ENCODE measurements at regions not wholly inside any gene's neighbourhood (a gene's known extent, or its start where the extent isn't known, plus 50 kb on each side); places are given as distances from the start of the nearest gene placed in this dataset.

DNA sequence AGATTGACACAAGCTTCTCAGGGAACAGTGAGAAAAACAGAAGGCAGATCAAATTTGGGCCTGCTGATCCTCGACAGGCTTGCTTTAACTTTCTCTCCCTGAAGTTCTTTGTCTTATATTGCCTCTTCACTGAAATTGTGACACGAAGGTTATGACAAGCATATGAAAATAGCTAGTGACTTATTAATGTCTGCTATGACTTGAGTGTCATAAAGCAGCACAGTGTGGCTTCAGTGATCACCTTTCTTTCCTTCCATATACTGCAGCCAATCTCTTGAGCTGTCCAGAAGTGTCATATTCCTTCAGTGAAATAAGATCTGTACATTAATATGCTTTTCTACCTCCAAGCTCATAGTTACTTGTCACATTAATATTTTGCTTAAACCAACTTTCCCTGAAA is 870.2 kb downstream of the C4orf33 start:
- Histone ChIP-seq H3K27ac (no peak overlapping the region), H3K27me3 (no peaks in the 10 kb centered on the region), H3K4me1 (ENCODE audit: insufficient read depth) (no peaks in the 10 kb centered on the region), H3K9me3 (ENCODE audit: low read depth) (no peaks in the 10 kb centered on the region), H3K4me3 (no peak overlapping the region), H3K4me2 (no peak overlapping the region), H2AFZ (no peak overlapping the region), H3K79me2 (no peaks in the 10 kb centered on the region), H4K20me1 (ENCODE audit: insufficient read depth, poor library complexity, severe bottlenecking) (no peaks in the 10 kb centered on the region), H3K36me3 (replicated peaks; ENCODE audit: insufficient read depth, low read depth) (no peaks in the 10 kb centered on the region), H3K9me2 (replicated peaks; ENCODE audit: insufficient read depth) (no peaks in the 10 kb centered on the region)
- WGBS (ENCODE audit: low lambda C conversion rate, missing lambda C conversion rate) = 56% methylated on average over 2 of the region's 2 CpGs
- DNase-seq (ENCODE audit: low spot score) = no peak
- TF ChIP-seq EZH2 (IDR thresholded peaks at IDR 0.05; ENCODE audit: borderline replicate concordance) = no peak
- TF ChIP-seq CTCF (IDR thresholded peaks at IDR 0.05; ENCODE audit: poor library complexity) = no peak
- TF ChIP-seq EZH2phosphoT487 (IDR thresholded peaks at IDR 0.05; ENCODE audit: low read depth, severe bottlenecking, unreplicated experiment) = no peak

DNA sequence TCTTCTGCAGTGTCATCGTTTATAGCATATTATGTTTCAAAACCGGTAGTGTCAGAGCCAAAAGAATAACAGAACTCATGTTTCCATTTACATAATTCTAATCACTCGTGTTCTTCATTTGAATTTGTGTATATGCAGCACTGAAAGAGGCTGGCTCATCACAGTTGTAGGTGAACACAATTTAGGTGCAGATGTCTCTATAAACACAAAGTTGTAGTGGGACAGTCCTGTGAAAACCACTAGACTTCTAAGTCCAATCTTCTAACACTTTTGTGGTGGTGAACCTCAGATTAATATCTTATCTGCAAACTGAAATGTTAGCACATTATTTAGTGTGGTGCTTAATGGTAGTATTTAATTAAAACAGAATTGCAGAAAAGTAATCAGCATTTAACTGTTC is 872.4 kb downstream of the C4orf33 start:
- Histone ChIP-seq H3K36me3 (replicated peaks; ENCODE audit: insufficient read depth, low read depth) (no peaks in the 10 kb centered on the region), H3K4me1 (ENCODE audit: insufficient read depth) (no peaks in the 10 kb centered on the region), H3K4me3 (no peak overlapping the region), H3K79me2 (no peaks in the 10 kb centered on the region), H3K9me3 (ENCODE audit: low read depth) (no peaks in the 10 kb centered on the region), H3K27me3 (no peaks in the 10 kb centered on the region), H3K4me2 (no peak overlapping the region), H3K9me2 (replicated peaks; ENCODE audit: insufficient read depth) (no peaks in the 10 kb centered on the region), H2AFZ (no peak overlapping the region), H4K20me1 (ENCODE audit: insufficient read depth, poor library complexity, severe bottlenecking) (no peaks in the 10 kb centered on the region), H3K27ac (no peak overlapping the region)
- TF ChIP-seq EZH2 (IDR thresholded peaks at IDR 0.05; ENCODE audit: borderline replicate concordance) (no peak), EZH2phosphoT487 (IDR thresholded peaks at IDR 0.05; ENCODE audit: low read depth, severe bottlenecking, unreplicated experiment) (no peak)
- no peak for DNase-seq (ENCODE audit: low spot score)
- 82% methylated on average over 3 of the region's 3 CpGs for WGBS (ENCODE audit: low lambda C conversion rate, missing lambda C conversion rate)

- no peak overlapping the region for H3K27ac ChIP-seq
Measured at GRCh38 chr4:129968778-129969177, 872.8 kb downstream of the C4orf33 start.

DNA sequence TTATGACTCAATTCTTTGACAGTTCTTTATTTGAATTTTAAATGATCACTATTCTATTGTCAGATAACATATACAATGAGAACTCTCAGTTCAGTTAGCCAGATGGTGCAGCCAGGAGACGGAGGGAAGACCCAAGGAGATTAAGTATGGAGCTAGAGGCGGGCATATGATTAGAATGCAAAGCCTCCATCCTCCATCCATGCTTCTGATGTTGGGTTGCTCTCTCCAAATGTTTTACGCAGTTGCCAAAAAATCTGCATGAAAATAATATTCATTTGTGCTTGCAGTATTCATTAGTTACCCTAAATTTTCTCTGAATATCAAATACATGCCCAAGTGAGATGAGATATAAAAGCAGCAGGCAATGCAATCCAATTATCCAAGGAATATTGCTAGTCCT is 874.8 kb downstream of the C4orf33 start:
- H3K9me3 ChIP-seq (ENCODE audit: low read depth) = no peaks in the 10 kb centered on the region
- no peaks in the 10 kb centered on the region for H3K36me3 ChIP-seq (replicated peaks; ENCODE audit: insufficient read depth, low read depth)
- no peak overlapping the region for H3K27ac ChIP-seq
- no peaks in the 10 kb centered on the region for H4K20me1 ChIP-seq (ENCODE audit: insufficient read depth, poor library complexity, severe bottlenecking)
- no peak for DNase-seq (ENCODE audit: low spot score)
- 69% methylated on average over 3 of the region's 3 CpGs for WGBS (ENCODE audit: low lambda C conversion rate, missing lambda C conversion rate)
- H2AFZ ChIP-seq = no peak overlapping the region
- no peak overlapping the region for H3K4me3 ChIP-seq
- no peaks in the 10 kb centered on the region for H3K4me1 ChIP-seq (ENCODE audit: insufficient read depth)
- no peaks in the 10 kb centered on the region for H3K27me3 ChIP-seq
- H3K4me2 ChIP-seq = no peak overlapping the region
- no peak for TF ChIP-seq CTCF (IDR thresholded peaks at IDR 0.05; ENCODE audit: poor library complexity)
- TF ChIP-seq EZH2 (IDR thresholded peaks at IDR 0.05; ENCODE audit: borderline replicate concordance) = no peak
- no peak for TF ChIP-seq EZH2phosphoT487 (IDR thresholded peaks at IDR 0.05; ENCODE audit: low read depth, severe bottlenecking, unreplicated experiment)
- H3K9me2 ChIP-seq (replicated peaks; ENCODE audit: insufficient read depth) = no peaks in the 10 kb centered on the region
- H3K79me2 ChIP-seq = no peaks in the 10 kb centered on the region

More at GRCh38 chr4:129968778-129969177, 872.8 kb downstream of the C4orf33 start:
- no peaks in the 10 kb centered on the region for H4K20me1 ChIP-seq (ENCODE audit: insufficient read depth, poor library complexity, severe bottlenecking)
- DNase-seq (ENCODE audit: low spot score) = no peak
- H3K9me3 ChIP-seq (ENCODE audit: low read depth) = no peaks in the 10 kb centered on the region
- no peak overlapping the region for H3K4me3 ChIP-seq
- no peaks in the 10 kb centered on the region for H3K27me3 ChIP-seq
- no peaks in the 10 kb centered on the region for H3K36me3 ChIP-seq (replicated peaks; ENCODE audit: insufficient read depth, low read depth)
- H3K79me2 ChIP-seq = no peaks in the 10 kb centered on the region
- 100% methylated on average over 1 of the region's 1 CpG for WGBS (ENCODE audit: low lambda C conversion rate, missing lambda C conversion rate)
- no peaks in the 10 kb centered on the region for H3K4me1 ChIP-seq (ENCODE audit: insufficient read depth)
- H3K9me2 ChIP-seq (replicated peaks; ENCODE audit: insufficient read depth) = no peaks in the 10 kb centered on the region
- TF ChIP-seq CTCF (IDR thresholded peaks at IDR 0.05; ENCODE audit: poor library complexity) = no peak
- no peak for TF ChIP-seq EZH2 (IDR thresholded peaks at IDR 0.05; ENCODE audit: borderline replicate concordance)
- TF ChIP-seq EZH2phosphoT487 (IDR thresholded peaks at IDR 0.05; ENCODE audit: low read depth, severe bottlenecking, unreplicated experiment) = no peak
- H3K4me2 ChIP-seq = no peak overlapping the region
- H2AFZ ChIP-seq = no peak overlapping the region

All from hepatocyte (in vitro differentiated cells).